Hematopoietic multipotent progenitor cell treated with erythropoietin and hydrocortisone succinate and interleukin-3 and kit ligand, for 8 days (in vitro differentiated cells): ENCODE measurements at regions not wholly inside any gene's neighbourhood (a gene's known extent, or its start where the extent isn't known, plus 50 kb on each side); places are given as distances from the start of the nearest gene placed in this dataset.
"Not testable (repeated sequence)": the region's sequence is repeated elsewhere in the genome, so short reads cannot be mapped to it uniquely, and the experiment has no call there.

Source experiments
- DNase-seq: peaks from one replicate; pipeline ENCODE4 v3.0.0-alpha.2; 2015

- DNase-seq: no peak
These were observed 195.9 kb upstream of the HS6ST1 start for GRCh38 chr2:128514555-128514955.

GRCh38 chr2:128516938-128517337, 198.3 kb upstream of the HS6ST1 start:
- no peak for DNase-seq

GRCh38 chr2:128519028-128519427, 200.4 kb upstream of the HS6ST1 start:
- not testable (repeated sequence) for DNase-seq

- DNase-seq: no peak
These were observed 201.0 kb upstream of the HS6ST1 start for GRCh38 chr2:128519517-128520215.

- no peak for DNase-seq
These were observed 201.7 kb upstream of the HS6ST1 start for GRCh38 chr2:128520340-128520739.

GRCh38 chr2:128520791-128521190, 202.1 kb upstream of the HS6ST1 start:
- DNase-seq: no peak

- no peak for DNase-seq
These were observed 202.8 kb upstream of the HS6ST1 start for GRCh38 chr2:128521482-128521881.

- no peak for DNase-seq
These were observed 204.2 kb upstream of the HS6ST1 start for GRCh38 chr2:128522829-128523228.

- DNase-seq: no peak
These were observed 204.8 kb upstream of the HS6ST1 start for GRCh38 chr2:128523457-128523856.

GRCh38 chr2:128524183-128524582, 205.5 kb upstream of the HS6ST1 start:
- no peak for DNase-seq

GRCh38 chr2:128525653-128526052, 207.0 kb upstream of the HS6ST1 start:
- DNase-seq: no peak

- no peak for DNase-seq
These were observed 207.8 kb upstream of the HS6ST1 start for GRCh38 chr2:128526455-128526976.

GRCh38 chr2:128528133-128528532, 209.5 kb upstream of the HS6ST1 start:
- DNase-seq: no peak

- no peak for DNase-seq
These were observed 211.4 kb upstream of the HS6ST1 start for GRCh38 chr2:128530025-128530573.

- DNase-seq: peak; percentile 53
These were observed 213.2 kb upstream of the HS6ST1 start for GRCh38 chr2:128531856-128532255.

GRCh38 chr2:128533101-128533500, 214.4 kb upstream of the HS6ST1 start:
- no peak for DNase-seq

GRCh38 chr2:128534688-128535392, 216.2 kb upstream of the HS6ST1 start:
- DNase-seq: no peak

- peak; percentile 39 for DNase-seq
These were observed 217.3 kb upstream of the HS6ST1 start for GRCh38 chr2:128535953-128536352.

GRCh38 chr2:128536925-128537620, 218.4 kb upstream of the HS6ST1 start:
- peak; percentile 94 for DNase-seq

GRCh38 chr2:128537646-128538045, 219.0 kb upstream of the HS6ST1 start:
- no peak for DNase-seq

GRCh38 chr2:128538396-128538795, 219.7 kb upstream of the HS6ST1 start:
- peak; percentile 72 for DNase-seq

- DNase-seq: no peak
These were observed 222.0 kb upstream of the HS6ST1 start for GRCh38 chr2:128540670-128541069.

- DNase-seq: no peak
These were observed 222.8 kb upstream of the HS6ST1 start for GRCh38 chr2:128541448-128541847.
